T-cell (primary cell): ENCODE measurements at regions not wholly inside any gene's neighbourhood (a gene's known extent, or its start where the extent isn't known, plus 50 kb on each side); places are given as distances from the start of the nearest gene placed in this dataset.

ENCODE experiments used
- ATAC-seq, 4 experiments: fragments of 200-7000 bp in 3 of 4; fragments of 150-1000 bp in 1 of 4; cut with Tn5 transposase; replicated peaks in 1 of 4; 1 replicate in 3 of 4; 2 replicates in 1 of 4; pipeline ENCODE4 v1.10.0; 2021; ENCODE audit warnings: moderate library complexity in 3 of 4, mild to moderate bottlenecking in 2 of 4, moderate number of reproducible peaks in 1 of 4
- CTCF ChIA-PET, 2 donors: fragments of 300-600 bp; sonication (Branson Sonifier 250); formaldehyde crosslinking; loops; one replicate each; lab custom pipeline; 2022; ENCODE audit warnings: antibody characterized with exemption in 2 of 2; lab: Charles Lee
- POLR2A ChIA-PET, 2 donors: fragments of 300-600 bp; sonication (Branson Sonifier 250); formaldehyde crosslinking; loops; one replicate each; lab custom pipeline; 2022; ENCODE audit warnings: antibody characterized with exemption in 2 of 2; lab: Charles Lee
- DNase-seq, 35 experiments: peaks; one replicate each; pipeline versions ENCODE4 v3.0.0 to v3.0.0-alpha.2; 2013 to 2023
- H3K27ac ChIP-seq: one replicate; pipeline ENCODE4 v1.5.1; 2013; ENCODE audit warnings: low read length
- H3K27me3 ChIP-seq, 2 experiments: replicated peaks in 1 of 2; 1 replicate in 1 of 2; 2 replicates in 1 of 2; pipeline versions ENCODE4 v1.6.1 to v1.7.0; 2013; ENCODE audit warnings: low read length in 1 of 2, mixed read lengths in 1 of 2; ENCODE audit not compliant: control insufficient read depth in 2 of 2, insufficient read depth in 2 of 2; ENCODE audit errors: extremely low read depth in 1 of 2
- H3K36me3 ChIP-seq, 2 donors: 1 replicate in 1 of 2; 2 replicates in 1 of 2; pipeline versions ENCODE4 v1.6.1 to v1.7.0; 2013; ENCODE audit warnings: low read length in 1 of 2; ENCODE audit not compliant: control insufficient read depth in 2 of 2, insufficient read depth in 1 of 2; ENCODE audit errors: extremely low read depth in 1 of 2
- H3K4me1 ChIP-seq, 2 experiments: 1 replicate in 1 of 2; 2 replicates in 1 of 2; pipeline versions ENCODE4 v1.6.1 to v1.7.0; 2013; ENCODE audit warnings: low read length in 2 of 2, mixed read lengths in 1 of 2; ENCODE audit not compliant: insufficient read depth in 2 of 2, control insufficient read depth in 1 of 2; ENCODE audit errors: extremely low read depth in 1 of 2
- H3K4me3 ChIP-seq, 2 donors: 1 replicate in 1 of 2; 2 replicates in 1 of 2; pipeline versions ENCODE4 v1.5.1 to v1.7.0; 2013; ENCODE audit warnings: mild to moderate bottlenecking in 2 of 2, low read length in 1 of 2, moderate library complexity in 1 of 2; ENCODE audit not compliant: control insufficient read depth in 1 of 2; ENCODE audit errors: extremely low read depth in 1 of 2
- H3K9me3 ChIP-seq: 2 replicates; pipeline ENCODE4 v1.7.0; 2013
- H3K27ac Mint-ChIP-seq, 2 donors: one replicate each; pipeline ENCODE4 v1.8.0; 2020 to 2021; ENCODE audit warnings: mild to moderate bottlenecking in 2 of 2, mixed read lengths in 2 of 2
- H3K27me3 Mint-ChIP-seq, 2 donors: one replicate each; pipeline ENCODE4 v1.8.0; 2021 to 2022; ENCODE audit warnings: mixed read lengths in 2 of 2
- H3K36me3 Mint-ChIP-seq: one replicate; pipeline ENCODE4 v1.8.0; 2021; ENCODE audit warnings: mixed read lengths
- H3K4me1 Mint-ChIP-seq, 3 donors: one replicate each; pipeline ENCODE4 v1.8.0; 2020 to 2022; ENCODE audit warnings: mixed read lengths in 3 of 3, mild to moderate bottlenecking in 1 of 3
- H3K4me3 Mint-ChIP-seq, 3 donors: one replicate each; pipeline ENCODE4 v1.8.0; 2020 to 2022; ENCODE audit warnings: mild to moderate bottlenecking in 3 of 3, mixed read lengths in 3 of 3, moderate library complexity in 3 of 3
- H3K9me3 Mint-ChIP-seq, 3 donors: one replicate each; pipeline ENCODE4 v1.8.0; 2020 to 2022; ENCODE audit warnings: mixed read lengths in 3 of 3
- WGBS: methylation state at CpG from one replicate; pipeline ENCODE4 v1.1.5; 2013; ENCODE audit warnings: missing lambda C conversion rate; ENCODE audit not compliant: insufficient coverage; 5-methylcytosine and 5-hydroxymethylcytosine counted together

DNA sequence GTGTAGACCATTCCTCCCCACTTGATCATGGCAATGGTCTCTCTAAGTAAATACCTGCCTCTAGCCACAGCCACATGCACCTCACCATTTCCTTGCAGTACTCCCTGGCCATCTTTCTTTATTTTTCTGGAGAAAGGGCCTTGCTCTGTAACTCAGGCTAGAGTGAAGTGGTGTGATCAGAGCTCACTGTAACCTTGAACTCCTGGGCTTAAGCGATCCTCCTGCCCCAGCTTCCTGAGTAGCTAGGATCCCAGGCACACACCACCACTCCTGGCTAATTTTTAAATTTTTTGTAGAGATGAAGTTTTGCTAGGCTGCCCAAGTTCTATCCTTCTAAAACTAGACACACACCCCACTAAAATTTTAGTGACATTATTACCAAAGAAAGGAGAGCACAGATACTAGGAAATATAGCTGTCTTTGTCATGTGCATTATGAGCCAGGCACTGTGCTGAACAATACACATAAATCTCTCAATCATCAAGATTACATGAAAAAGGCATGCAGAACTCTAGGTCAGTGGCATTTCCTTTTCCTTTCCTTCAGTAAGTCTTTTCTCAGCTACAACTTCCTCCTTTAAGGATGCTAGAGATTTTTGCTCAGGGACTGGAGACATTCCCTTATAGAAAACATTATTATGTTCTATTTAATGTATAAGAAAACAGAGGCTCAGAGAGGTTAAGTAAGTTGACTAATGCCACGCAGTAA, 95.0 kb upstream of the SERBP1 start:
- DNase-seq (no peak), ATAC-seq (no peak)
- CTCF ChIA-PET = no interaction called here
- H3K9me3 ChIP-seq = no peaks in the 10 kb centered on the region
- H3K4me1 ChIP-seq = peaks cover 0 to 2% of the 10 kb centered on the region in 2 experiments
- H3K36me3 ChIP-seq = no peaks in the 10 kb centered on the region
- Mint-ChIP-seq H3K9me3 (no peaks in the 10 kb centered on the region), H3K36me3 (no peaks in the 10 kb centered on the region), H3K4me1 (no peaks in the 10 kb centered on the region), H3K27ac (no peak overlapping the region), H3K27me3 (peaks cover 13 to 14% of the 10 kb centered on the region in 2 donors), H3K4me3 (no peak overlapping the region)
- no peak overlapping the region for H3K4me3 ChIP-seq
- peaks cover 0 to 7% of the 10 kb centered on the region in 2 experiments for H3K27me3 ChIP-seq
- 50% methylated on average over 1 of the region's 2 CpGs for WGBS
- POLR2A ChIA-PET = no interaction called here
- H3K27ac ChIP-seq = no peak overlapping the region

DNA sequence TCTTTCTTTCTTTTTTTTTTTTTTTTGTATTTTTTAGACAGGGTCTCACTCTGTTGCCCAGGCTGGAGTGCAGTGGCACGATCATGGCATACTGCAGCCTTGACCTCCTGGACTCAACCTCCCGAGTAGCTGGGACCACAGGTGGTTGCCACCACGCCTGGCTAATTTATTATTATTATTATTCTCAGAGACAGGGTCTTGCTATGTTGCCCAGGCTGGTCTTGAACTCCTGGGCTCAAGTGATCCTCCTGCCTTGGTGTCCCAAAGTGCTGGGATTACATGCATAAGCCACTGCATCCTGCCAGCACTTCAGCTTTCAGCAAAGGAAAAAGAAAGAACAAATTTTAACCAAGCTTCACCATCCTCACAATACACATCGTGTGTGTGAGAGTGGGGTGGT, 97.9 kb upstream of the SERBP1 start:
- peaks cover 0 to 10% of the 10 kb centered on the region in 2 experiments for H3K27me3 ChIP-seq
- ChIA-PET POLR2A (no interaction called here), CTCF (interaction anchor here in 1 of 2 donors (0.6 kb wide), 1 partner anchor 233 kb away, joined by 3 read pairs; no protein-coding TSS in a partner anchor)
- H3K36me3 ChIP-seq = no peaks in the 10 kb centered on the region
- H3K4me1 ChIP-seq = peaks cover 0 to 2% of the 10 kb centered on the region in 2 experiments
- H3K4me3 ChIP-seq = no peak overlapping the region
- Mint-ChIP-seq H3K4me1 (no peaks in the 10 kb centered on the region), H3K27me3 (peaks cover 9% of the 10 kb centered on the region in 2 donors), H3K36me3 (no peaks in the 10 kb centered on the region), H3K4me3 (no peak overlapping the region), H3K9me3 (no peaks in the 10 kb centered on the region), H3K27ac (no peak overlapping the region)
- no peak overlapping the region for H3K27ac ChIP-seq
- WGBS = no CpG with 5 or more reads among the region's 4 CpGs
- no peak for DNase-seq
- no peak for ATAC-seq
- no peaks in the 10 kb centered on the region for H3K9me3 ChIP-seq

DNA sequence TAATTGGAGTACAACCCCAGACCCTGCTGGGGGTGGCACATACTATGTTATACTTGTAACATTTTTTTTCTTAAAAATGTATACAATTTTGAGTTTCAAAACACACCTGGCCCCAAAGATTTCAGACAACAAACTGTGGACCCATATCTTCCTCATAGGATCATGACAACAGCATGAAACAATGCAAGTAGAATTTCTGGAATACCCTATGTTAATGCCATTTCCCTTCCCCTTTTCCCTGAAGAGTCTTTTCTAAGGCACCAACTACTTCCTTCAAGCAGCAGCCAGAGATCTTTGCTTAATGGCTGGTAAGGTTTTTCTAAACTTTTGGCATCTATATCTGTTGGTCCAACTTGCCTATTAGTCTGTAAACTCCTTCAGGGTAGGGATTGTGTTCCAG, 99.9 kb upstream of the SERBP1 start:
- Histone ChIP-seq H3K9me3 (no peaks in the 10 kb centered on the region), H3K27ac (no peak overlapping the region), H3K4me1 (no peaks in the 10 kb centered on the region), H3K36me3 (no peaks in the 10 kb centered on the region), H3K4me3 (no peak overlapping the region), H3K27me3 (peaks cover 0 to 9% of the 10 kb centered on the region in 2 experiments)
- Mint-ChIP-seq H3K9me3 (no peaks in the 10 kb centered on the region), H3K4me3 (no peak overlapping the region), H3K36me3 (no peaks in the 10 kb centered on the region), H3K4me1 (no peaks in the 10 kb centered on the region), H3K27ac (no peak overlapping the region), H3K27me3 (peaks cover 4 to 7% of the 10 kb centered on the region in 2 donors)
- ATAC-seq (no peak), DNase-seq (no peak)
- CTCF ChIA-PET = no interaction called here
- POLR2A ChIA-PET = no interaction called here

DNA sequence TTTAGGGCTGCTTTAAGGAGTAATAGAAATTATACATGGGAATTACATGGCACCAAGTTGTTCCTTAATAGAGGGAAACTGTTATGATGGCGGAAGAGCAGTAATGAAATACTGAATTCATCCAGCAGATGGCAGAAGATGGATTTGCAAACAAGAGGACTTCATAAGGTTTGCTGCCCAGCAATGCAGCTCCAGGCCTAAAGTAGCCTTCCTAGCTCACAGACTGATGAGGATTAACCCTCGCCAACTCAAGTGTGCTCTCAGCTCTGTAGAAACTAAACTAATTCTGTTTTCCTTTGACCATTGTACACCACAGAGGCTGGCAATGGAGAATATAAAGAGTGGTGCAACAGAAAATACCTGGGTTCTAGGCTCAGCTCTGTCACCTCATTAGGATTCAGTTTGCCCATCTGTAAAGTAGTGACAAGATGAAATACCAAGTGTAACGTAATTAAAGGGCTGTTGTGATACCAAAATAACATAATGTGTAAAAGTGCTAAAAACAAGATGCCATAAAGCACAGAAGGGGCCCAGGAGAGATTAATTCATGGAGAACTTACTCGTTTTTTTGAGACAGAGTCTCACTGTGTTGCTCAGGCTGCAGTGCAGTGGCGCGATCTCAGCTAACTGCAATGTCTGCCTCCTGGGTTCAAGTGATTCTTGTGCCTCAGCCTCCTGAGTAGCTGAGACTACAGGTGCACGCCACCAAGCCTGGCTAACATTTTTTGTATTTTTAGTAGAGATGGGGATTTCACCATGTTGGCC, 102.4 kb upstream of the SERBP1 start:
- Mint-ChIP-seq H3K9me3 (no peaks in the 10 kb centered on the region), H3K36me3 (no peaks in the 10 kb centered on the region), H3K4me1 (no peaks in the 10 kb centered on the region), H3K27ac (no peak overlapping the region), H3K27me3 (no peaks in the 10 kb centered on the region), H3K4me3 (no peak overlapping the region)
- H3K4me3 ChIP-seq = no peak overlapping the region
- ChIA-PET CTCF (interaction anchor here (0.6 to 2.6 kb wide), 6 partner anchors 13 to 659 kb away, joined by 3 to 18 read pairs (median 4); no protein-coding TSS in a partner anchor), POLR2A (no interaction called here)
- peaks cover 0 to 3% of the 10 kb centered on the region in 2 experiments for H3K27me3 ChIP-seq
- no peaks in the 10 kb centered on the region for H3K36me3 ChIP-seq
- 69% methylated on average over 6 of the region's 7 CpGs for WGBS
- ATAC-seq (peak in 1 of 4 experiments; percentile 32), DNase-seq (peak in 3 of 35 experiments; percentile 2 to 59 (median 4))
- no peaks in the 10 kb centered on the region for H3K4me1 ChIP-seq
- H3K27ac ChIP-seq = no peak overlapping the region
- no peaks in the 10 kb centered on the region for H3K9me3 ChIP-seq

DNA sequence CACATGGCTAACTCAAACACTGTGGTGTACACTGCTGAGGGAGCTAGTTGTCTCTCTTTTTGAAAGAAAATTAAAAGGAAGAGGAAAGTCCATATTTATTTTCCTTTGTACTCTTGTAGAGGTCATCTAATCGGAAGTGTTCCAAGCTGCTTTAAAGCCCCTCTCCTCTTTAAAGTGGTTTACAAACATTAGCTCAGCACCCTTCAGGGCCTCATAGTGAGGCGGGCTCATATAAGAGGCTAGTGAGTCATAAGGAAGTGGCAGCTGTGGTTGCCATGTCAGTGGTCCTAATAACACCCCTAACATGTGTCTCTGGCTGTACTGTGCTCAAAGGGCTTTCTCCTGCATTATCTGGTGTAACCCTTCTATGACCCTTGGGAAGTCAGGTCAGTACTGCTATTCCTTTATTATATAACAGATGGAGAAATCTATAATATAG, 104.4 kb upstream of the SERBP1 start:
- ChIA-PET CTCF (interaction anchor here (0.6 to 2.6 kb wide), 8 partner anchors 10 to 232 kb away, joined by 3 to 18 read pairs (median 3); no protein-coding TSS in a partner anchor), POLR2A (no interaction called here)
- H3K27me3 Mint-ChIP-seq = no peaks in the 10 kb centered on the region
- ATAC-seq (no peak), DNase-seq (peak in 1 of 35 experiments; percentile 4)
- H3K36me3 ChIP-seq = no peaks in the 10 kb centered on the region
- no peaks in the 10 kb centered on the region for H3K36me3 Mint-ChIP-seq
- WGBS = no CpG with 5 or more reads among the region's 2 CpGs
- H3K27ac Mint-ChIP-seq = no peak overlapping the region
- H3K4me1 ChIP-seq = no peaks in the 10 kb centered on the region
- H3K4me3 ChIP-seq = no peak overlapping the region
- no peaks in the 10 kb centered on the region for H3K9me3 Mint-ChIP-seq
- H3K4me1 Mint-ChIP-seq = no peaks in the 10 kb centered on the region
- no peaks in the 10 kb centered on the region for H3K9me3 ChIP-seq
- peaks cover 0 to 3% of the 10 kb centered on the region in 2 experiments for H3K27me3 ChIP-seq
- H3K27ac ChIP-seq = no peak overlapping the region
- no peak overlapping the region for H3K4me3 Mint-ChIP-seq

DNA sequence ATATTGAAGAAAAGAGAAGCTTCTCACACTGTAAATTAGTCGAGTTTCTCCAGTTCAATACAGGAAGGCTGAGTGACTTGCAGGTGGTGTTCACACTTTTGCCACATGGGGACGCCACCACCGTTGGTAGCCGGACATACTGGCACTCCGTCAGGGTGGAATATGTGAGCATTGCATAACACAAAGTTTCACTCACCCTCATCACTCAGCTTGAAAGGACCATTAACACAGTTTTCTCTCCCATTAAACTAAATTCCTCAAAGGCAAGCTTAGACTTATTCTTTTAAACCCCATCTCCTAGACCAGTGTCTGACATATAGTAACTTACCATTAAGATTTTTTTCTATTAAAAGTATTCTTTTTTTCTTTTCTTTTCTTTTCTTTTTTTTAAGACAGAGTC, 105.3 kb upstream of the SERBP1 start:
- no peaks in the 10 kb centered on the region for H3K36me3 ChIP-seq
- H3K4me3 ChIP-seq = no peak overlapping the region
- no peak overlapping the region for H3K27ac ChIP-seq
- H3K9me3 Mint-ChIP-seq = no peaks in the 10 kb centered on the region
- no peaks in the 10 kb centered on the region for H3K4me1 ChIP-seq
- CTCF ChIA-PET = interaction anchor here (0.6 to 2.4 kb wide), 6 partner anchors 12 to 231 kb away, joined by 3 to 12 read pairs (median 6); no protein-coding TSS in a partner anchor
- POLR2A ChIA-PET = interaction anchor here in 1 of 2 donors (0.6 kb wide), 1 partner anchor 23 kb away, joined by 14 read pairs; no protein-coding TSS in a partner anchor
- H3K36me3 Mint-ChIP-seq = no peaks in the 10 kb centered on the region
- no peaks in the 10 kb centered on the region for H3K4me1 Mint-ChIP-seq
- H3K27me3 ChIP-seq = peaks cover 0 to 3% of the 10 kb centered on the region in 2 experiments
- WGBS = 0% methylated on average over 1 of the region's 5 CpGs
- DNase-seq (peak in 26 of 35 experiments; percentile 4 to 46 (median 14)), ATAC-seq (no peak)
- no peak overlapping the region for H3K27ac Mint-ChIP-seq
- no peaks in the 10 kb centered on the region for H3K9me3 ChIP-seq
- H3K4me3 Mint-ChIP-seq = no peak overlapping the region
- no peaks in the 10 kb centered on the region for H3K27me3 Mint-ChIP-seq
